Karpas-422 (cell line): ENCODE measurements at regions not wholly inside any gene's neighbourhood (a gene's known extent, or its start where the extent isn't known, plus 50 kb on each side); places are given as distances from the start of the nearest gene placed in this dataset.
A peak's percentile ranks its signal among the peaks of the same experiment; 100 is the strongest.

Experiments
- DNase-seq: peaks from one replicate; pipeline ENCODE4 v3.0.0-alpha.2; 2015
- H2AFZ ChIP-seq: fragments of 200-600 bp; sonication (generic); 2 replicates; pipeline ENCODE4 v1.6.1; 2014; ENCODE audit warnings: antibody characterized with exemption, low read length, mixed read lengths
- H3K27ac ChIP-seq: fragments of 200-600 bp; sonication (generic); 2 replicates; pipeline ENCODE4 v1.5.1; 2014; ENCODE audit warnings: mild to moderate bottlenecking, low read length, moderate library complexity
- H3K27me3 ChIP-seq: fragments of 200-600 bp; sonication (generic); 2 replicates; pipeline ENCODE4 v1.6.1; 2014; ENCODE audit warnings: low read length, mixed read lengths
- H3K36me3 ChIP-seq: fragments of 200-600 bp; sonication (generic); 2 replicates; pipeline ENCODE4 v1.6.1; 2014; ENCODE audit warnings: low read length, mixed read lengths; ENCODE audit not compliant: insufficient read depth
- H3K4me1 ChIP-seq: fragments of 200-600 bp; sonication (generic); 2 replicates; pipeline ENCODE4 v1.6.1; 2014; ENCODE audit warnings: mild to moderate bottlenecking, low read length, mixed read lengths
- H3K4me2 ChIP-seq: fragments of 200-600 bp; sonication (generic); 2 replicates; pipeline ENCODE4 v1.6.1; 2014; ENCODE audit warnings: low read length, low read depth, mild to moderate bottlenecking; ENCODE audit not compliant: poor library complexity, severe bottlenecking
- H3K4me3 ChIP-seq: fragments of 200-600 bp; sonication (generic); 2 replicates; pipeline ENCODE4 v1.5.1; 2014; ENCODE audit warnings: mild to moderate bottlenecking, antibody characterized with exemption, low read length, mixed read lengths
- H3K79me2 ChIP-seq: fragments of 200-600 bp; sonication (generic); 2 replicates; pipeline ENCODE4 v1.6.1; 2014; ENCODE audit warnings: mild to moderate bottlenecking, low read length, mixed read lengths
- H3K9ac ChIP-seq: fragments of 200-600 bp; sonication (generic); 2 replicates; pipeline ENCODE4 v1.6.0; 2014; ENCODE audit warnings: low read length
- H3K9me2 ChIP-seq: fragments of 200-600 bp; sonication (generic), shearing (Covaris generic); replicated peaks from 2 replicates; pipeline ENCODE4 v1.6.0; 2014; ENCODE audit warnings: mild to moderate bottlenecking, low read length, moderate library complexity; ENCODE audit not compliant: insufficient read depth
- H3K9me3 ChIP-seq: fragments of 300-700, 200-600 bp; sonication (generic); 2 replicates; pipeline ENCODE4 v1.6.1; 2014; ENCODE audit warnings: low read length, mixed read lengths
- H4K20me1 ChIP-seq: fragments of 200-600 bp; sonication (generic); 2 replicates; pipeline ENCODE4 v1.6.1; 2014; ENCODE audit warnings: mild to moderate bottlenecking, antibody characterized with exemption, low read length, low read depth; ENCODE audit not compliant: insufficient read depth

DNA sequence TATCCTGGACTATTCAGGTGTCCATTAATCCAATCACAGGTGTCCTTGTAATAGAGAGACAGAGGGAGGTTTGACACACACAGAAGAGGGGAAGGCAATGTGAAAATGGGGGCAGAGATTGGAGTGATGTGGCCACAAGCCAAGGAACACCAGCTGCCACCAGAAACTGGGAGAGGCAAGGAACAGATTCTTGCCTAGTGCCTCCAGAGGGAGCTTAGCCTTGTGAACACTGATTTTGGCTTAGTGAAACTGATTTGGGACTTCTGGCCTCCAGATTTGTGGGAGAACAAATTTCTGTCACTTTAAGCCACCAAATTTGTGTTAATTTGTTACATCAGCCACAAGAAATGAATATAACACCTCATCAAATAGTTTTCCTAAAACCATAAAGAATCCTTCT lies 416.2 kb downstream of the ENC1 start:
- Histone ChIP-seq H4K20me1 (no peaks in the 10 kb centered on the region), H3K9me3 (no peaks in the 10 kb centered on the region), H3K27ac (no peak overlapping the region), H3K4me3 (no peak overlapping the region), H3K79me2 (no peaks in the 10 kb centered on the region), H2AFZ (no peak overlapping the region), H3K9ac (no peak overlapping the region), H3K4me2 (no peak overlapping the region), H3K27me3 (no peaks in the 10 kb centered on the region), H3K36me3 (no peaks in the 10 kb centered on the region), H3K9me2 (no peaks in the 10 kb centered on the region), H3K4me1 (no peaks in the 10 kb centered on the region)
- DNase-seq = no peak

DNA sequence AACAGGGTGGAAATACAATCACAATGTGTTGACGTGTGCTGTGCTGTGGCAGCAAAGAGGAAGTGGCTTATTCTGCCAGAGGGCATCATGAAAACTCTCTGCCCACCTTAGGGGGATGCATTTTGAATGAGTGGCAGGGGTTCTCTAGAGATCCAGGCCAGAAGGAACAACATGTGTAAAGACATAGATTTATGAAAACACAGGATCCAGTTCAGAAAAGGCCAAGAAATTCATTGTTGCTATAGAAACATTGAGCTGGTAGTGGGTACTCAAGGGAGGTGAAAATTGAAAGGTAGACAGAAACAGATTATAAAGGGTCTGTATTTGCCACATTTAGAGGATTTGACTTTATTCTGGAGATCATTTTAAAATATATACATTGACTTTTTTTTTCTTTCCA lies 417.7 kb downstream of the ENC1 start:
- no peaks in the 10 kb centered on the region for H3K27me3 ChIP-seq
- no peaks in the 10 kb centered on the region for H3K9me2 ChIP-seq
- no peak overlapping the region for H3K27ac ChIP-seq
- H4K20me1 ChIP-seq = no peaks in the 10 kb centered on the region
- no peak for DNase-seq
- no peak overlapping the region for H2AFZ ChIP-seq
- H3K9ac ChIP-seq = no peak overlapping the region
- no peaks in the 10 kb centered on the region for H3K36me3 ChIP-seq
- H3K4me1 ChIP-seq = no peaks in the 10 kb centered on the region
- H3K4me2 ChIP-seq = no peak overlapping the region
- H3K4me3 ChIP-seq = no peak overlapping the region
- no peaks in the 10 kb centered on the region for H3K79me2 ChIP-seq
- H3K9me3 ChIP-seq = no peaks in the 10 kb centered on the region

DNA sequence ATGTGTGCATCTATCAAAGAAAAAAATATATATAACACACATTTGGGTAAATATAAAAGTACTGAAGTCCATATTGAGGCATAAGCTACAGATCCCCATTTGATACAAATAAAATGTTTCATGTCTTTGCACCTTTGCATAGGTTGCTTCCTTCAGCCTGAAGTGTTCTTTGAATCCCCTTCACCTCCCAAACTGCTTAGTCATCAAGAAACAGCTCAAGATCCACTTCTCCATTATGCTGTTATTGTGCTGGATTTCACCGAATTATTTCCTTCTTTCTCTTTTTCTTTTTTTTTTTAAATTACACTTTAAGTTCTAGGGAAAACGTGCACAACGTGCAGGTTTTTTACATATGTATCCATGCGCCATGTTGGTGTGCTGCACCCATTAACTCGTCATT lies 419.1 kb downstream of the ENC1 start:
- H3K9ac ChIP-seq = no peak overlapping the region
- H3K9me3 ChIP-seq = no peaks in the 10 kb centered on the region
- H3K9me2 ChIP-seq = no peaks in the 10 kb centered on the region
- H3K4me1 ChIP-seq = no peaks in the 10 kb centered on the region
- H3K4me2 ChIP-seq = no peak overlapping the region
- no peaks in the 10 kb centered on the region for H3K36me3 ChIP-seq
- no peak overlapping the region for H2AFZ ChIP-seq
- no peaks in the 10 kb centered on the region for H4K20me1 ChIP-seq
- no peaks in the 10 kb centered on the region for H3K79me2 ChIP-seq
- H3K27ac ChIP-seq = no peak overlapping the region
- H3K27me3 ChIP-seq = no peaks in the 10 kb centered on the region
- H3K4me3 ChIP-seq = no peak overlapping the region
- DNase-seq = no peak

DNA sequence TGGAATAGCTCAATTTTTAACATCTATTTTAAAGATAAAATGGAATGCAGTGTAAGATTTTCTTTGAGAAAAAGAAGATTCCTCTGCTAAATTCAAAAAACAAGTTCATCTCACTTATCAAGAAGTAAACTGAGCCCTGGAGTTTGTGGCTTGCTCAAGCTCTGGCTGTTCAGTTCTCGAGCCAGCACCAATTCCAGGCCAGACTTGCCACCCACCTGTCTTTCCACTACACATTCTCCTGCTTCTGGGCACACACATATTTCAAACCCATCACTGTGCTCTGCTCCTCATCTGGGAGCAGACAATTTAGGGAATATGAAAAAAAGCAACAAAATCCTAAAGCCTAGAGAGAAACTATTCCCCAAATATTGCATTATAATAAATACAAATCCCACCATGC lies 424.5 kb downstream of the ENC1 start:
- Histone ChIP-seq H4K20me1 (no peaks in the 10 kb centered on the region), H3K9ac (no peak overlapping the region), H2AFZ (no peak overlapping the region), H3K27ac (no peak overlapping the region), H3K4me3 (no peak overlapping the region), H3K79me2 (no peaks in the 10 kb centered on the region), H3K9me2 (no peaks in the 10 kb centered on the region), H3K27me3 (no peaks in the 10 kb centered on the region), H3K4me2 (no peak overlapping the region), H3K9me3 (no peaks in the 10 kb centered on the region), H3K36me3 (no peaks in the 10 kb centered on the region), H3K4me1 (no peaks in the 10 kb centered on the region)
- no peak for DNase-seq

DNA sequence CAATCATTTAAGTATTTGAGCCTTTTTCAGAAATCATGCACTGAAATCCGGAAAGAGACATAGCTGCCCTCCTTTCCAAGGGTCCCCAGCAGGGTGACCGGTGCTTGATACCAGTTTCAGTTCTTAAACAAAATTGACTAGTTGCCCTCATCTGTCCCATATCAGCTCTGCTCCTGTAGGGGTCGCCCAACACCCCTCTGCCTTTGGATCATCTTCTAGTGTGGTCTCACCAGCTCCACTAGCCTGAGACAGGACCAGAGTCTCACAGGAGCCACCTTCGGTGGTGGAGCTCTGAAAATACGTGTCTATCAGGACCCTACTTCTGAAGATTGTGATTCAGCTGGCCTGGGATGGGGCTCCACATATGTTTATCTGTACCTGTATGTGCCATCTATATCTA lies 428.2 kb downstream of the ENC1 start:
- Histone ChIP-seq H3K4me2 (no peak overlapping the region), H3K27me3 (no peaks in the 10 kb centered on the region), H3K4me3 (no peak overlapping the region), H2AFZ (no peak overlapping the region), H4K20me1 (no peaks in the 10 kb centered on the region), H3K79me2 (no peaks in the 10 kb centered on the region), H3K9me2 (no peaks in the 10 kb centered on the region), H3K36me3 (no peaks in the 10 kb centered on the region), H3K27ac (no peak overlapping the region), H3K9me3 (no peaks in the 10 kb centered on the region), H3K4me1 (no peaks in the 10 kb centered on the region), H3K9ac (no peak overlapping the region)
- peak; percentile 68 for DNase-seq

DNA sequence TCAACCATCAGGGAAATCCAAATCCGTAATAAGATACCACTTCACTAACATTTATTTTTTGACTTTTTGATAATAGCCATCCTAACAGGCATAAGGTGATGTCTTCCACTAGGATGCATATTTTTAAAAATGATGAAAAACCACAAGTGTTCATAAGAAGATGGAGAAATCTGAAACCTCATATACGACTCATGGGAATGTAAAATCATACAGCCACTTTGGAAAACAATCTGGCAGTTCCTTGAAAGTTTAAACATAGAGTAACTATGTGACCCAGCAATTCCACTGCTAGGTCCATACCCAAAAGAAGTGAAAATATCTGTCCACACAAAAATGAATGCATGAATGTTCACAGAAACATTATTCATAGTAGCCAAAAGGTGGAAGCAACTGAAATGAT lies 431.0 kb downstream of the ENC1 start:
- no peak overlapping the region for H3K4me3 ChIP-seq
- no peak overlapping the region for H3K27ac ChIP-seq
- H3K79me2 ChIP-seq = no peaks in the 10 kb centered on the region

DNA sequence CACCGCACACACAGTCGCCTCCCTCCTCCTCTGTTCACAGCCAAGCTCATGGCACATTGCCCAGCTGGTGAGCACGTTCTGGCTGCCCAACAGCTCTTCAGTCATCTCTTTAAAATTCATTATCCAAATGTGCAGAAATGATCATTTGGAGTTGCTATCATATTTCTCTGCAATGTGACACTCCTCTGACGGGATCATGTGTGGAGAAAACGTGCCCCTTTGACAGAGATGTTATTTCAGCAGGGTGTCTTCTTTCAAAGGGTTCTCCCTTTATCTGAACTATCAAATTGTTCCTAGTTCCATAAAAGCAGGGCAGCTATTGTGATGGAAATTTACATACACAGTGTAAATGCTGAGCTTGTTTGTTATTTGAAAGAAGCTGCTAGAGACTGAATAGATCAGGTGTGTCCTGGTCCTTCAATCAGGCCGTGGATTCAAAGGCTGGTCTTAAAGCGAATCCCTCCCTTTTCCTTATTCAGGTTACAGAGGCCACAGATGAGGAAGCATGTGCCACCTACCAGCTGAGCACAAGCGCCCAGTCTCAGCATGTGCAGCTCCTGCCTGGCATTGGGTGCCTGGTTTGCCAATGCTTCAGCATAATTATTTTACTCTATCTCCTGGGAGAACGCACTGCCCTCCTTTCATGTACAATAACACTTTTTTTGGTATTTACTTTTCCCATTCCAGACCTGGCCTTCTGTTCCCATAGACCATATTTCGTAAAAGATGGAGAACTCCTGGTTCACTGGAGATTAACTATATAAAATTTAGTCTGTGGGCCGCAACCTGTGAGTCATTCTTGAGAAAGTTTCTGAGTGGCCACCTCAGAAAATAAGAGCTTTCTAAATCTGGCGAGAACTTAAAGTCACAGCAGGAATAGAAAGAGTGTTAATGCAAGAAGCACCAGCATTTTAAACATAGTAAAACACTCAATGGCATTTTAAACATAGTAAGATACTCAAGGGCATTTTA lies 433.7 kb downstream of the ENC1 start:
- Histone ChIP-seq H3K79me2 (no peaks in the 10 kb centered on the region), H3K9me2 (no peaks in the 10 kb centered on the region), H3K36me3 (no peaks in the 10 kb centered on the region), H2AFZ (no peak overlapping the region), H3K4me2 (no peak overlapping the region), H4K20me1 (no peaks in the 10 kb centered on the region), H3K9me3 (no peaks in the 10 kb centered on the region), H3K4me1 (no peaks in the 10 kb centered on the region), H3K27me3 (no peaks in the 10 kb centered on the region), H3K4me3 (no peak overlapping the region), H3K27ac (no peak overlapping the region), H3K9ac (no peak overlapping the region)
- DNase-seq = no peak

More for the DNA sequence above, 431.0 kb downstream of the ENC1 start:
- no peak for DNase-seq
- no peaks in the 10 kb centered on the region for H3K4me1 ChIP-seq
- no peaks in the 10 kb centered on the region for H3K9me3 ChIP-seq
- H4K20me1 ChIP-seq = no peaks in the 10 kb centered on the region
- no peak overlapping the region for H2AFZ ChIP-seq
- H3K36me3 ChIP-seq = no peaks in the 10 kb centered on the region
- no peaks in the 10 kb centered on the region for H3K27me3 ChIP-seq
- no peak overlapping the region for H3K9ac ChIP-seq
- no peaks in the 10 kb centered on the region for H3K9me2 ChIP-seq
- H3K4me2 ChIP-seq = no peak overlapping the region

DNA sequence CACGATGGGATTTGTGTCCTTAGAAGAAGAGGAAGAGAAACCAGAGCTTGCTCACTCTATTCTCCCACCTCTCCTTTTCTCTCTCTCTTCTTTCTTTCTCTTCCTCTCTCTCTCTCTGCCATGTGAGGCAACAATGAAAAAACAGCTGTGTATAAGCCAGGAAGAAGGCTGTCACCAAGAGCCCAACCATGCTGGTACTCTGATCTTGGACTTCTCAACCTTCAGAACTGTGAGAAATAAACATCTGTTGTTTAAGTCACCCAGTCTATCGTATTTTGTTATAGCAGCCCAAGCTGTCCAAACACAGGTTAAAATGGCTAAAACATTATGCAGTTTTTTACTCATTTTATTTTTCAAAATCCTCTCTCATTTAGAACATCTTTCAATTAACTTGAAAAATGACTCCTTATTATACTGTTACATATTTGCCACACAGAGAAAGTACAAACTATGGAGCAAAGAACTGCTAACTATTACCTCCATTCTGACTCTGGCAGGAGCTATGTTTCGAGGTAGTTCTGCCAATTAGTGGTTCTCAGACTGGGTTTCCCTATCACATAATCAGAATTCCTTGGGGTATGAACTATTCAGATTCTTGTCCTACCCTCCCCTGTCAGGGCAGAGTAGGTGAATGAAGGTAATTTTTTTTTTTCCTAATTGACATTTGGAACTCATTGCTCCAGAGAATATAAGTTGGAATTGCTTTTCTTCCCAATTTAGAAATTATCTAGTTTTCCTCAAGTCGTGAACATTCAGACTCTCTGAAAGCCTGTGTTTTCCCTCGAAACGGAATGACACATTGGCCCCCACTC lies 434.6 kb downstream of the ENC1 start:
- H3K27me3 ChIP-seq = no peaks in the 10 kb centered on the region
- H3K4me2 ChIP-seq = no peak overlapping the region
- no peaks in the 10 kb centered on the region for H4K20me1 ChIP-seq
- H3K4me1 ChIP-seq = no peaks in the 10 kb centered on the region
- H3K9me3 ChIP-seq = no peaks in the 10 kb centered on the region
- H3K79me2 ChIP-seq = no peaks in the 10 kb centered on the region
- no peaks in the 10 kb centered on the region for H3K9me2 ChIP-seq
- no peak overlapping the region for H2AFZ ChIP-seq
- H3K4me3 ChIP-seq = no peak overlapping the region
- no peak for DNase-seq
- no peaks in the 10 kb centered on the region for H3K36me3 ChIP-seq
- no peak overlapping the region for H3K9ac ChIP-seq
- no peak overlapping the region for H3K27ac ChIP-seq
